ENCODE measurements at regions not wholly inside any gene's neighbourhood (a gene's known extent, or its start where the extent isn't known, plus 50 kb on each side); places are given as distances from the start of the nearest gene placed in this dataset.

DNA sequence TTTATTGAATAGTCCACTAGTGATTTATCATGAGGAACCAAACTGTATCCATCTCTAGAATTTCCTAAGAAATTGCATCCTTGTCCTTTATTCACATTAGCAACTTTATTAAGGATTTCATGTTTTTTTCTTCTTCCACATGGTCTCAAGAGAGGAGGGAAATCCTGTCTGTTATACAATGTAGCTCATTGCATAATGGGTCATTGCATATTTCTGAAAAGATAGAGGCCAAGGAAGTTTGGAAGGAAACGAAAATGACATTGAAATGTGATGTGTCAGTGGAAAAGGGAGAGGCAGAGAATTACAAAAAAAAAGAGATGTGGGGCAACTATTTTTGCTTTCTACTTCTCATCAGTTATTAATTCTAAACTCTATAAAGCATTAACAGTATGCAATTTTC, 353.1 kb downstream of the METTL15 start:
- no peaks in the 10 kb centered on the region for H3K27me3 ChIP-seq
- no peaks in the 10 kb centered on the region for H3K36me3 ChIP-seq
- H3K4me1 ChIP-seq: no peaks in the 10 kb centered on the region
- no peak for TF ChIP-seq POLR2A (IDR thresholded peaks at IDR 0.05)
- TF ChIP-seq, protein P1, sequence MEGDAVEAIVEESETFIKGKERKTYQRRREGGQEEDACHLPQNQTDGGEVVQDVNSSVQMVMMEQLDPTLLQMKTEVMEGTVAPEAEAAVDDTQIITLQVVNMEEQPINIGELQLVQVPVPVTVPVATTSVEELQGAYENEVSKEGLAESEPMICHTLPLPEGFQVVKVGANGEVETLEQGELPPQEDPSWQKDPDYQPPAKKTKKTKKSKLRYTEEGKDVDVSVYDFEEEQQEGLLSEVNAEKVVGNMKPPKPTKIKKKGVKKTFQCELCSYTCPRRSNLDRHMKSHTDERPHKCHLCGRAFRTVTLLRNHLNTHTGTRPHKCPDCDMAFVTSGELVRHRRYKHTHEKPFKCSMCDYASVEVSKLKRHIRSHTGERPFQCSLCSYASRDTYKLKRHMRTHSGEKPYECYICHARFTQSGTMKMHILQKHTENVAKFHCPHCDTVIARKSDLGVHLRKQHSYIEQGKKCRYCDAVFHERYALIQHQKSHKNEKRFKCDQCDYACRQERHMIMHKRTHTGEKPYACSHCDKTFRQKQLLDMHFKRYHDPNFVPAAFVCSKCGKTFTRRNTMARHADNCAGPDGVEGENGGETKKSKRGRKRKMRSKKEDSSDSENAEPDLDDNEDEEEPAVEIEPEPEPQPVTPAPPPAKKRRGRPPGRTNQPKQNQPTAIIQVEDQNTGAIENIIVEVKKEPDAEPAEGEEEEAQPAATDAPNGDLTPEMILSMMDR (IDR thresholded peaks at IDR 0.05 in 4 of 5, conservative IDR thresholded peaks at IDR 0.05 in 1 of 5): no peak
- no peak for ATAC-seq
- H3K4me3 ChIP-seq: no peak overlapping the region
- DNase-seq: no peak
- intact Hi-C loops (cut with DNase I; ENCODE audit: low total_unique reads) (no loop called here), in situ Hi-C loops (cut with MboI; ENCODE audit: low sequenced_read_pairs in 4 of 4) (no loop called here)
- H3K9me3 ChIP-seq: no peaks in the 10 kb centered on the region
- no peak overlapping the region for H3K27ac ChIP-seq

DNA sequence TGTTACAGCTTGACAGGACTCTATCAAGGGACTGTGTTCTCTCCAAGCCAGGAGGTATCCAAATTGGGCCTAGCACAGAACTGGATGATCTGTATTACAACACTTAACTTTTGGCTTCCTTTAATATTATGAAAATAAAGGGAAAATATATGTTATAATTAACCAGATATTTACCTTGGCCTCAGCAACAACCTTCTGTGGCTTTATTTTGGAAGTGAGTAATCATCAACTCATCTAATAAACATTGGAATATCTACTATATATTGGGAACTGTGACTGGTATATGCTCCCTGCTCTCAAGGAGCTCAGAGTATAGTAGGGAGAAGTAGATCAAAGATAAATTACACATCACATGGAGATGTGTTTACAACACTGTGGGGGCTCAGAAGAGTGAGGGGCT, 352.2 kb downstream of the METTL15 start:
- intact Hi-C loops (cut with DNase I; ENCODE audit: low total_unique reads): no loop called here
- Histone ChIP-seq H3K27me3 (no peaks in the 10 kb centered on the region), H3K9me3 (no peaks in the 10 kb centered on the region), H3K4me1 (no peaks in the 10 kb centered on the region), H3K4me3 (no peak overlapping the region), H3K36me3 (no peaks in the 10 kb centered on the region), H3K27ac (no peak overlapping the region)
- TF ChIP-seq, protein P1 (IDR thresholded peaks at IDR 0.05 in 4 of 5, conservative IDR thresholded peaks at IDR 0.05 in 1 of 5): no peak
- TF ChIP-seq POLR2A (IDR thresholded peaks at IDR 0.05): no peak
- ATAC-seq (no peak), DNase-seq (no peak)
- in situ Hi-C loops (cut with MboI; ENCODE audit: low sequenced_read_pairs in 4 of 4): no loop called here

DNA sequence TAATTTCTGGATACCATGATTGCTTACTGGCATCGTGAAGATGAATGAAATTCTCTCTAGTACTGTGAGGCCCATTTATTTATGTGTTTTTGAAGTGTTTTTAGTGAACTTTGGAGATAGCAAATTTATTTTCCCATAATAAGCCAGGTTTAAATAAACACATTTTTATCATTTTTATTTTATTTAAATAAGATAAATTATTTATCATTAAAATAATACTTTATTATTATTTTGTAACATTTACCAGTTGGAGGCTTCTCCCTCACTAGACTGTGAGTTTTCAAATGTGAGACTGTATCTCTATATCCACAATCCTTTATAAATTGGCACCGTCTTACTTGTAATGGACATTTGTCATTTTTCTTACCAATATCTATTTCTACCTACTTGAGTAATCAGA, 351.7 kb downstream of the METTL15 start:
- in situ Hi-C loops (cut with MboI; ENCODE audit: low sequenced_read_pairs in 4 of 4): no loop called here
- Histone ChIP-seq H3K36me3 (no peaks in the 10 kb centered on the region), H3K27me3 (no peaks in the 10 kb centered on the region), H3K9me3 (no peaks in the 10 kb centered on the region), H3K27ac (no peak overlapping the region), H3K4me1 (no peaks in the 10 kb centered on the region), H3K4me3 (no peak overlapping the region)
- ATAC-seq (no peak), DNase-seq (no peak)
- intact Hi-C loops (cut with DNase I; ENCODE audit: low total_unique reads): no loop called here
- TF ChIP-seq POLR2A (IDR thresholded peaks at IDR 0.05): no peak
- TF ChIP-seq, protein P1 (IDR thresholded peaks at IDR 0.05 in 4 of 5, conservative IDR thresholded peaks at IDR 0.05 in 1 of 5): no peak

DNA sequence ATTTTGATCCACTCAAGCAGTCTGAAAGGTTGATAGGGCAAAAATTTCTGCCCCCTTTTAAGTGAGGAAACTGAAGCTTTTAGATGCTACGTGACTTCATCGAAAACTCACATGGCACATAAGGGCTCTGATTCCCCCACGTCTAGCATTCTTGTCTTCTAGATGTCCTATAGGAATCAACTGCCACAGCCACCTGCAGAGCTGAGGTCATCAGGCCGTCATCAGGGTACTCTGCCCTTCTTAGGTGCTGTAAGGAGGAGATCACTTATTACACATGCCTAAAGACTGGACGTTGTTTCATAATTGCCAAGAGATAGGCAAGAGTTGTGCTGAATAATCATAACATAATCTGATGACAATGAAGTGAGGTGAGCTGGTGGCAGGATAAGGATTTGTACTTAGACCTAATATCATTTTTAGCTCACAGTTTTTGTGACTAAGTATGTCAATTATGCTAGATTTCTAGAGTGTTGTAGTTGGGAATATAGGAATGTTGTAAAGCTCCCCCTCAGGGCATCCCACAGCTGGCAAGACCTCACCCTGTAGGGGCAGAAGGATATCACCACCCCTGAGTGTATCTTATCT, 349.4 kb downstream of the METTL15 start:
- H3K27ac ChIP-seq: no peak overlapping the region
- intact Hi-C loops (cut with DNase I; ENCODE audit: low total_unique reads) (no loop called here), in situ Hi-C loops (cut with MboI; ENCODE audit: low sequenced_read_pairs in 4 of 4) (no loop called here)
- no peaks in the 10 kb centered on the region for H3K9me3 ChIP-seq
- H3K4me1 ChIP-seq: no peaks in the 10 kb centered on the region
- H3K36me3 ChIP-seq: no peaks in the 10 kb centered on the region
- no peak for ATAC-seq
- no peak overlapping the region for H3K4me3 ChIP-seq
- no peak for DNase-seq
- no peaks in the 10 kb centered on the region for H3K27me3 ChIP-seq
- TF ChIP-seq, protein P1 (IDR thresholded peaks at IDR 0.05 in 4 of 5, conservative IDR thresholded peaks at IDR 0.05 in 1 of 5): no peak
- no peak for TF ChIP-seq POLR2A (IDR thresholded peaks at IDR 0.05)

DNA sequence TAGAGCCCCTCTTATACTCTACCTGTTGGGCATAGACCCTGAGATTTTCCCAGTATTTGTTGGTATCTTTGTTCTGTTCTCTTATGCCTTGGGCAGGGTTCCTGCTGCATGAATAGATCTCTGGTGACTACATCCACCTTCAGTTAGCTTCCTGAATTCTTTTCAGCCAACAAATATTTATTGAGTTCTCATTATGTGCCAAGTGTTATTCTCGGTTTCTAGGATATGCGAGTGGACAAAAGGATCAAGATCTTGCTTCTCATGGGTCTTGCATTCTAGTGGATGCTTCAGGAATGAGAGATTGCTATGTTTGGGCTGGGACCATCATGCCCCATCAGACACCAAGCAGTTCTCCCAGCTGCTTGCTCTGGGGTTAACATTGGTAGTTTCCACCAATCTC, 340.0 kb downstream of the METTL15 start:
- in situ Hi-C loops (cut with MboI; ENCODE audit: low sequenced_read_pairs in 4 of 4) (no loop called here), intact Hi-C loops (cut with DNase I; ENCODE audit: low total_unique reads) (no loop called here)
- Histone ChIP-seq H3K27me3 (no peaks in the 10 kb centered on the region), H3K27ac (no peak overlapping the region), H3K9me3 (no peaks in the 10 kb centered on the region), H3K4me1 (no peaks in the 10 kb centered on the region), H3K36me3 (no peaks in the 10 kb centered on the region), H3K4me3 (no peak overlapping the region)
- TF ChIP-seq, protein P1 (IDR thresholded peaks at IDR 0.05 in 4 of 5, conservative IDR thresholded peaks at IDR 0.05 in 1 of 5): no peak
- TF ChIP-seq POLR2A (IDR thresholded peaks at IDR 0.05): no peak
- ATAC-seq (no peak), DNase-seq (no peak)
